OCI-LY1 (cell line): ENCODE measurements at regions not wholly inside any gene's neighbourhood (a gene's known extent, or its start where the extent isn't known, plus 50 kb on each side); places are given as distances from the start of the nearest gene placed in this dataset.

Source experiments
- H2AFZ ChIP-seq: fragments of 200-600 bp; sonication (generic), shearing (Covaris generic); 2 replicates; pipeline ENCODE4 v1.6.0; 2014; ENCODE audit warnings: antibody characterized with exemption, mild to moderate bottlenecking, low read length
- H3F3A ChIP-seq: fragments of 200-600 bp; sonication (generic), shearing (Covaris generic); 2 replicates; pipeline ENCODE4 v1.6.0; 2014; ENCODE audit warnings: mild to moderate bottlenecking, antibody characterized with exemption, low read length, moderate library complexity; ENCODE audit not compliant: insufficient read depth
- H3K27ac ChIP-seq: fragments of 200-600 bp; sonication (generic); 2 replicates; pipeline ENCODE4 v1.5.1; 2014; ENCODE audit warnings: low read length, mixed run types, mild to moderate bottlenecking, low read depth; ENCODE audit not compliant: poor library complexity, severe bottlenecking
- H3K27me3 ChIP-seq: fragments of 200-600 bp; sonication (generic); 2 replicates; pipeline ENCODE4 v1.6.0; 2014; ENCODE audit warnings: antibody characterized with exemption, mild to moderate bottlenecking, low read length, moderate library complexity; ENCODE audit not compliant: insufficient read depth
- H3K36me3 ChIP-seq: fragments of 200-600 bp; sonication (generic); 2 replicates; pipeline ENCODE4 v1.6.1; 2014; ENCODE audit warnings: mild to moderate bottlenecking, antibody characterized with exemption, low read length, moderate library complexity, mixed read lengths; ENCODE audit not compliant: insufficient read depth
- H3K4me1 ChIP-seq: fragments of 200-600 bp; sonication (generic); 2 replicates; pipeline ENCODE4 v1.5.1; 2014; ENCODE audit warnings: mild to moderate bottlenecking, low read length, moderate library complexity; ENCODE audit not compliant: insufficient read depth, severe bottlenecking
- H3K4me2 ChIP-seq: fragments of 200-600 bp; sonication (generic), shearing (Covaris generic); 2 replicates; pipeline ENCODE4 v1.6.1; 2014; ENCODE audit warnings: low read length
- H3K4me3 ChIP-seq: fragments of 200-600 bp; sonication (generic); 2 replicates; pipeline ENCODE4 v1.5.1; 2014; ENCODE audit warnings: low read length, low read depth, mild to moderate bottlenecking, mixed read lengths; ENCODE audit not compliant: poor library complexity, severe bottlenecking
- H3K79me2 ChIP-seq: fragments of 200-600 bp; shearing (Covaris generic); 2 replicates; pipeline ENCODE4 v1.6.1; 2016; ENCODE audit warnings: mixed run types, low read length, mixed read lengths; ENCODE audit not compliant: insufficient read depth
- H3K9ac ChIP-seq: fragments of 200-600 bp; sonication (generic), shearing (Covaris generic); 2 replicates; pipeline ENCODE4 v1.6.1; 2014; ENCODE audit warnings: mild to moderate bottlenecking, low read length, mixed read lengths
- H3K9me2 ChIP-seq: fragments of 200-600 bp; sonication (generic), shearing (Covaris generic); 2 replicates; pipeline ENCODE4 v1.6.1; 2014; ENCODE audit warnings: low read depth, mild to moderate bottlenecking, low read length, mixed read lengths
- H3K9me3 ChIP-seq: fragments of 200-600 bp; shearing (Covaris generic); 2 replicates; pipeline ENCODE4 v1.6.1; 2014; ENCODE audit warnings: low read length, mixed read lengths
- H4K20me1 ChIP-seq: fragments of 200-600 bp; sonication (generic), shearing (Covaris generic); 2 replicates; pipeline ENCODE4 v1.6.0; 2016; ENCODE audit warnings: mild to moderate bottlenecking, low read length; ENCODE audit not compliant: insufficient read depth
- EZH2 ChIP-seq: fragments of 200-600 bp; sonication (generic), shearing (Covaris generic); IDR thresholded peaks from 2 replicates; pipeline ENCODE4 v1.8.0; 2017; ENCODE audit warnings: borderline replicate concordance, mixed run types, mild to moderate bottlenecking, antibody characterized with exemption, low read length, moderate library complexity, mixed read lengths
- TF ChIP-seq, protein P1 (sequence below): fragments of 200-600 bp; sonication (generic), shearing (Covaris generic); IDR thresholded peaks from 2 replicates; pipeline ENCODE4 v1.5.1; 2017; ENCODE audit warnings: mild to moderate bottlenecking, antibody characterized with exemption, low read length, moderate library complexity, mixed read lengths

- Histone ChIP-seq H3K9ac (no peak overlapping the region), H4K20me1 (no peaks in the 10 kb centered on the region), H3K27me3 (no peaks in the 10 kb centered on the region), H3K9me3 (no peaks in the 10 kb centered on the region), H3K4me1 (no peaks in the 10 kb centered on the region), H3K36me3 (no peaks in the 10 kb centered on the region), H3K4me2 (no peak overlapping the region), H3F3A (no peaks in the 10 kb centered on the region), H3K27ac (no peak overlapping the region), H2AFZ (no peak overlapping the region), H3K4me3 (no peak overlapping the region), H3K79me2 (no peaks in the 10 kb centered on the region), H3K9me2 (no peaks in the 10 kb centered on the region)
- no peak for TF ChIP-seq EZH2
- TF ChIP-seq, protein P1, sequence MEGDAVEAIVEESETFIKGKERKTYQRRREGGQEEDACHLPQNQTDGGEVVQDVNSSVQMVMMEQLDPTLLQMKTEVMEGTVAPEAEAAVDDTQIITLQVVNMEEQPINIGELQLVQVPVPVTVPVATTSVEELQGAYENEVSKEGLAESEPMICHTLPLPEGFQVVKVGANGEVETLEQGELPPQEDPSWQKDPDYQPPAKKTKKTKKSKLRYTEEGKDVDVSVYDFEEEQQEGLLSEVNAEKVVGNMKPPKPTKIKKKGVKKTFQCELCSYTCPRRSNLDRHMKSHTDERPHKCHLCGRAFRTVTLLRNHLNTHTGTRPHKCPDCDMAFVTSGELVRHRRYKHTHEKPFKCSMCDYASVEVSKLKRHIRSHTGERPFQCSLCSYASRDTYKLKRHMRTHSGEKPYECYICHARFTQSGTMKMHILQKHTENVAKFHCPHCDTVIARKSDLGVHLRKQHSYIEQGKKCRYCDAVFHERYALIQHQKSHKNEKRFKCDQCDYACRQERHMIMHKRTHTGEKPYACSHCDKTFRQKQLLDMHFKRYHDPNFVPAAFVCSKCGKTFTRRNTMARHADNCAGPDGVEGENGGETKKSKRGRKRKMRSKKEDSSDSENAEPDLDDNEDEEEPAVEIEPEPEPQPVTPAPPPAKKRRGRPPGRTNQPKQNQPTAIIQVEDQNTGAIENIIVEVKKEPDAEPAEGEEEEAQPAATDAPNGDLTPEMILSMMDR = no peak
These were observed 333.5 kb downstream of the KCNN2 start for GRCh38 chr5:114695292-114695904.

GRCh38 chr5:114686356-114686755, 324.5 kb downstream of the KCNN2 start:
- H2AFZ ChIP-seq = no peak overlapping the region
- H3K4me1 ChIP-seq = no peaks in the 10 kb centered on the region
- no peaks in the 10 kb centered on the region for H3F3A ChIP-seq
- no peak overlapping the region for H3K4me2 ChIP-seq
- no peaks in the 10 kb centered on the region for H4K20me1 ChIP-seq
- no peaks in the 10 kb centered on the region for H3K9me2 ChIP-seq
- no peak overlapping the region for H3K27ac ChIP-seq
- H3K9ac ChIP-seq = no peak overlapping the region
- no peaks in the 10 kb centered on the region for H3K36me3 ChIP-seq
- no peak overlapping the region for H3K4me3 ChIP-seq
- no peaks in the 10 kb centered on the region for H3K27me3 ChIP-seq
- TF ChIP-seq EZH2 = no peak
- no peaks in the 10 kb centered on the region for H3K9me3 ChIP-seq
- no peaks in the 10 kb centered on the region for H3K79me2 ChIP-seq

GRCh38 chr5:114678778-114679177, 316.9 kb downstream of the KCNN2 start:
- Histone ChIP-seq H3K36me3 (no peaks in the 10 kb centered on the region), H3K27me3 (no peaks in the 10 kb centered on the region), H3K9me3 (no peaks in the 10 kb centered on the region), H2AFZ (no peak overlapping the region), H3K9ac (no peak overlapping the region), H3K4me1 (no peaks in the 10 kb centered on the region), H3K9me2 (no peaks in the 10 kb centered on the region), H3K27ac (no peak overlapping the region), H3K4me3 (no peak overlapping the region), H4K20me1 (no peaks in the 10 kb centered on the region), H3K79me2 (no peaks in the 10 kb centered on the region), H3F3A (no peaks in the 10 kb centered on the region), H3K4me2 (no peak overlapping the region)
- TF ChIP-seq, protein P1 = no peak
- TF ChIP-seq EZH2 = no peak

- Histone ChIP-seq H3K4me1 (no peaks in the 10 kb centered on the region), H3F3A (no peaks in the 10 kb centered on the region), H3K9ac (no peak overlapping the region), H3K36me3 (no peaks in the 10 kb centered on the region), H3K27me3 (no peaks in the 10 kb centered on the region), H3K4me2 (no peak overlapping the region), H4K20me1 (no peaks in the 10 kb centered on the region), H3K79me2 (no peaks in the 10 kb centered on the region), H3K9me3 (no peaks in the 10 kb centered on the region), H2AFZ (no peak overlapping the region), H3K27ac (no peak overlapping the region), H3K4me3 (no peak overlapping the region), H3K9me2 (no peaks in the 10 kb centered on the region)
- TF ChIP-seq EZH2 = no peak
- TF ChIP-seq, protein P1 = no peak
These were observed 303.7 kb downstream of the KCNN2 start for GRCh38 chr5:114665551-114665950.
